ENCODE measurements at regions not wholly inside any gene's neighbourhood (a gene's known extent, or its start where the extent isn't known, plus 50 kb on each side); places are given as distances from the start of the nearest gene placed in this dataset.

- TF ChIP-seq ZBTB7A (IDR thresholded peaks at IDR 0.05; ENCODE audit: low read depth) (no peak), TEAD4 (IDR thresholded peaks at IDR 0.05) (no peak), TAF1 (IDR thresholded peaks at IDR 0.05; ENCODE audit: low read depth) (no peak)
Observed at GRCh38 chr4:34362654-34363053, 1881.7 kb downstream of the ARAP2 start.
